Endothelial cell of umbilical vein (primary cell): ENCODE measurements at regions not wholly inside any gene's neighbourhood (a gene's known extent, or its start where the extent isn't known, plus 50 kb on each side); places are given as distances from the start of the nearest gene placed in this dataset.
A peak's percentile ranks its signal among the peaks of the same experiment; 100 is the strongest.

Source experiments
- BruUV-seq: library from RNA; stranded (reverse); fragments of 400-500 nt; replicated peaks from 2 replicates; lab custom pipeline; 2021; lab: Mats Ljungman, UMichigan
- CTCF ChIA-PET: fragments of 300-600, 350-600 bp; sonication (Branson Sonifier 250); formaldehyde crosslinking; loops from one replicate; lab custom pipeline; 2021; ENCODE audit warnings: antibody characterized with exemption, inconsistent platforms; lab: Charles Lee
- POLR2A ChIA-PET: fragments of 300-600, 350-600 bp; sonication (Branson Sonifier 250); formaldehyde crosslinking; loops from one replicate; lab custom pipeline; 2021; ENCODE audit warnings: antibody characterized with exemption, inconsistent platforms; lab: Charles Lee
- DNase-seq: peaks from one replicate; pipeline ENCODE4 v3.0.0-alpha.2; 2011; ENCODE audit warnings: low read depth, low spot score
- FAIRE-seq: peaks from 2 replicates; lab custom pipeline; 2011; peaks lifted over from hg19 to GRCh38; lab: Jason Lieb, UNC
- H2AFZ ChIP-seq: 2 replicates; pipeline ENCODE4 v1.6.0; 2012; ENCODE audit warnings: low read depth, low read length, control low read depth, inconsistent platforms
- H3K27ac ChIP-seq: 2 replicates; pipeline ENCODE4 v1.5.1; 2011; ENCODE audit warnings: low read depth, mild to moderate bottlenecking, control low read depth, low read length, moderate library complexity; ENCODE audit not compliant: insufficient read depth
- H3K27me3 ChIP-seq, 2 experiments: 2 replicates each; pipeline versions ENCODE4 v1.6.0 to v1.6.1; 2011; ENCODE audit warnings: low read length in 2 of 2, mixed read lengths in 1 of 2; ENCODE audit not compliant: control insufficient read depth in 2 of 2, insufficient read depth in 2 of 2
- H3K36me3 ChIP-seq, 2 experiments: 2 replicates in 1 of 2; 3 replicates in 1 of 2; pipeline ENCODE4 v1.5.1; 2011; ENCODE audit warnings: low read length in 2 of 2, mild to moderate bottlenecking in 1 of 2, moderate library complexity in 1 of 2; ENCODE audit not compliant: control insufficient read depth in 2 of 2, insufficient read depth in 2 of 2; ENCODE audit errors: extremely low read depth in 1 of 2
- H3K4me1 ChIP-seq: 3 replicates; pipeline ENCODE4 v1.5.1; 2011; ENCODE audit warnings: mild to moderate bottlenecking, low read length; ENCODE audit not compliant: control insufficient read depth, insufficient read depth; ENCODE audit errors: extremely low read depth
- H3K4me2 ChIP-seq: 2 replicates; pipeline ENCODE4 v1.6.1; 2011; ENCODE audit warnings: low read length, control low read depth, mixed read lengths; ENCODE audit not compliant: insufficient read depth
- H3K4me3 ChIP-seq, 3 experiments: fragments of 200-600 bp in 1 of 3; sonication (generic), shearing (Covaris generic) in 1 of 3; replicated peaks in 1 of 3; 2 replicates each; pipeline ENCODE4 v1.5.1; 2011 to 2016; ENCODE audit warnings: control low read depth in 3 of 3, low read length in 3 of 3, mild to moderate bottlenecking in 2 of 3, inconsistent platforms in 1 of 3, low read depth in 1 of 3, moderate library complexity in 1 of 3; ENCODE audit not compliant: insufficient read depth in 1 of 3
- H3K79me2 ChIP-seq: 2 replicates; pipeline ENCODE4 v1.6.0; 2012; ENCODE audit warnings: low read length, inconsistent platforms; ENCODE audit not compliant: control insufficient read depth, insufficient read depth
- H3K9ac ChIP-seq: replicated peaks from 2 replicates; pipeline ENCODE3; 2011; ENCODE audit warnings: low read length, control low read depth; ENCODE audit not compliant: insufficient read depth; ENCODE audit errors: extremely low read depth
- H3K9me1 ChIP-seq: replicated peaks from 3 replicates; pipeline ENCODE4 v1.6.0; 2011; ENCODE audit warnings: mild to moderate bottlenecking, low read length; ENCODE audit not compliant: control insufficient read depth, insufficient read depth; ENCODE audit errors: extremely low read depth
- H3K9me3 ChIP-seq: replicated peaks from 2 replicates; pipeline ENCODE4 v1.5.1; 2012; ENCODE audit warnings: low read length, inconsistent platforms; ENCODE audit not compliant: control insufficient read depth, insufficient read depth
- H4K20me1 ChIP-seq: replicated peaks from 2 replicates; pipeline ENCODE3; 2011; ENCODE audit warnings: mild to moderate bottlenecking, low read length; ENCODE audit not compliant: control insufficient read depth, insufficient read depth; ENCODE audit errors: extremely low read depth
- FOS ChIP-seq: IDR thresholded peaks from 2 replicates; pipeline ENCODE4 v1.6.1; 2011; ENCODE audit warnings: mild to moderate bottlenecking, low read length, moderate library complexity, borderline replicate concordance; ENCODE audit not compliant: insufficient read depth
- GATA2 ChIP-seq: IDR thresholded peaks from 2 replicates; pipeline ENCODE4 v1.7.0; 2011; ENCODE audit warnings: low read depth, mild to moderate bottlenecking, moderate library complexity, mixed read lengths, low read length; ENCODE audit not compliant: insufficient read length, insufficient read depth
- MYC ChIP-seq: IDR thresholded peaks from one replicate; pipeline ENCODE4 v1.6.1; 2011; ENCODE audit warnings: mild to moderate bottlenecking, low read depth, low read length
- POLR2A ChIP-seq: IDR thresholded peaks from 2 replicates; pipeline ENCODE4 v1.6.1; 2012; ENCODE audit warnings: low read depth, mild to moderate bottlenecking, control low read depth, low read length
- POLR2AphosphoS5 ChIP-seq: IDR thresholded peaks from 2 replicates; pipeline ENCODE4 v1.6.1; 2012; ENCODE audit warnings: low read depth, mild to moderate bottlenecking, control low read depth, low read length, moderate library complexity; ENCODE audit not compliant: insufficient read depth
- dilution Hi-C: fragments of 300-500 bp; cut with MboI; formaldehyde crosslinking; loops from one replicate; pipeline ENCODE4 v1.15.0; 2019; ENCODE audit warnings: low sequenced_read_pairs; ENCODE audit not compliant: extremely low pct_ligation_motif_present
- intact Hi-C: fragments of 100-400 bp; cut with micrococcal nuclease; formaldehyde crosslinking; loops from one replicate; pipeline ENCODE4 v1.10.0; 2022
- TF ChIP-seq, protein P1 (sequence below): IDR thresholded peaks from 2 replicates; pipeline ENCODE4 v1.6.1; 2011; ENCODE audit not compliant: insufficient read depth, insufficient read length
- TF ChIP-seq, protein P2 (sequence below), 2 donors: IDR thresholded peaks; 1 replicate in 1 of 2; 2 replicates in 1 of 2; pipeline ENCODE4 v1.5.1; 2011; ENCODE audit warnings: low read length in 2 of 2, mild to moderate bottlenecking in 2 of 2, moderate library complexity in 2 of 2, control low read depth in 1 of 2, inconsistent platforms in 1 of 2, low read depth in 1 of 2; ENCODE audit not compliant: insufficient read depth in 1 of 2; ENCODE audit errors: extremely low read depth in 1 of 2

DNA sequence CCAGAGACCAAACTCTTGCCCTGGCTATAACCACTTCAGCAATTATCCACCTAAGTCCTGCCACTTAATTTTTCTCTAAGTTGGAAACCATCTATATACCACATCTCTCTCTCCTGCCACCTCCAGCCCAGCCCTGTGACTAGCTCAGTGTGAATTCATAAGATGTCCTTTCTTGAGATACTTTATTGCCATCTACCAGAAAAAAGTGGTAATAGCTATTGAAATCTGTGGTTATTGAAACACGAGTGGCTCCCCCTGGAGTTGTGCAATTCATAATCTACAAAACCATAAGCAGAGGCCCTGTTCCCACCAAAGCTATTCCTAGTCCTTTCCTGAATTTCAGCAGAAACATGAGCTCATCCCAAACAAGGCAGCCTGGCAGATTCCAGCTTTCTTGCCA, 324.0 kb downstream of the TXNL1 start:
- BruUV-seq: no TSS peak

More for the DNA sequence above, 324.0 kb downstream of the TXNL1 start:
- Histone ChIP-seq H3K4me3 (no peak overlapping the region), H3K9me3 (no peaks in the 10 kb centered on the region), H3K9ac (no peak overlapping the region), H3K27ac (no peak overlapping the region), H3K9me1 (no peaks in the 10 kb centered on the region), H2AFZ (no peak overlapping the region), H3K4me1 (no peaks in the 10 kb centered on the region), H4K20me1 (no peaks in the 10 kb centered on the region), H3K36me3 (no peaks in the 10 kb centered on the region), H3K79me2 (no peaks in the 10 kb centered on the region), H3K27me3 (no peaks in the 10 kb centered on the region), H3K4me2 (no peak overlapping the region)
- dilution Hi-C loops: no loop called here
- intact Hi-C loops: loop anchor here (10.0 kb wide), 1 partner anchor 520 kb away; no protein-coding TSS in a partner anchor
- TF ChIP-seq, protein P1, sequence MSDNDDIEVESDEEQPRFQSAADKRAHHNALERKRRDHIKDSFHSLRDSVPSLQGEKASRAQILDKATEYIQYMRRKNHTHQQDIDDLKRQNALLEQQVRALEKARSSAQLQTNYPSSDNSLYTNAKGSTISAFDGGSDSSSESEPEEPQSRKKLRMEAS: no peak
- TF ChIP-seq POLR2A (no peak), MYC (no peak), POLR2AphosphoS5 (no peak), FOS (no peak), GATA2 (no peak)
- TF ChIP-seq, protein P2, sequence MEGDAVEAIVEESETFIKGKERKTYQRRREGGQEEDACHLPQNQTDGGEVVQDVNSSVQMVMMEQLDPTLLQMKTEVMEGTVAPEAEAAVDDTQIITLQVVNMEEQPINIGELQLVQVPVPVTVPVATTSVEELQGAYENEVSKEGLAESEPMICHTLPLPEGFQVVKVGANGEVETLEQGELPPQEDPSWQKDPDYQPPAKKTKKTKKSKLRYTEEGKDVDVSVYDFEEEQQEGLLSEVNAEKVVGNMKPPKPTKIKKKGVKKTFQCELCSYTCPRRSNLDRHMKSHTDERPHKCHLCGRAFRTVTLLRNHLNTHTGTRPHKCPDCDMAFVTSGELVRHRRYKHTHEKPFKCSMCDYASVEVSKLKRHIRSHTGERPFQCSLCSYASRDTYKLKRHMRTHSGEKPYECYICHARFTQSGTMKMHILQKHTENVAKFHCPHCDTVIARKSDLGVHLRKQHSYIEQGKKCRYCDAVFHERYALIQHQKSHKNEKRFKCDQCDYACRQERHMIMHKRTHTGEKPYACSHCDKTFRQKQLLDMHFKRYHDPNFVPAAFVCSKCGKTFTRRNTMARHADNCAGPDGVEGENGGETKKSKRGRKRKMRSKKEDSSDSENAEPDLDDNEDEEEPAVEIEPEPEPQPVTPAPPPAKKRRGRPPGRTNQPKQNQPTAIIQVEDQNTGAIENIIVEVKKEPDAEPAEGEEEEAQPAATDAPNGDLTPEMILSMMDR (IDR thresholded peaks at IDR 0.05; ENCODE audit: extremely low read depth in 1 of 2, insufficient read depth in 1 of 2, low read depth in 1 of 2, low read length in 2 of 2): no peak
- CTCF ChIA-PET: interaction anchor here (0.6 to 1.2 kb wide), 9 partner anchors 24 to 1079 kb away, joined by 3 to 4 read pairs (median 3); no protein-coding TSS in a partner anchor
- POLR2A ChIA-PET: no interaction called here
- peak; percentile 26 for DNase-seq
- no peak for FAIRE-seq
